MM.1S (cell line): ENCODE measurements at regions not wholly inside any gene's neighbourhood (a gene's known extent, or its start where the extent isn't known, plus 50 kb on each side); places are given as distances from the start of the nearest gene placed in this dataset.

Experiments
- CTCF ChIP-seq: fragments of 300-600 bp; sonication (generic); IDR thresholded peaks from 2 replicates; pipeline ENCODE4 v1.5.1; 2016; ENCODE audit warnings: antibody characterized with exemption, low read length, mixed read lengths
- EZH2phosphoT487 ChIP-seq: fragments of 300-600 bp; sonication (generic); IDR thresholded peaks from 2 replicates; pipeline ENCODE4 v1.6.1; 2018; ENCODE audit warnings: antibody characterized with exemption, low read length

GRCh38 chr6:100136590-100136989 is 142.6 kb upstream of the MCHR2 start:
- no peak for TF ChIP-seq CTCF
- TF ChIP-seq EZH2phosphoT487 = no peak
